Mesothelial cell of epicardium (in vitro differentiated cells): ENCODE measurements at regions not wholly inside any gene's neighbourhood (a gene's known extent, or its start where the extent isn't known, plus 50 kb on each side); places are given as distances from the start of the nearest gene placed in this dataset.

Experiments used
- DNase-seq, 2 experiments: peaks; one replicate each; pipeline ENCODE4 v3.0.0; 2021; ENCODE audit warnings: low spot score in 2 of 2; ENCODE audit not compliant: unreplicated experiment in 2 of 2
- H3K27ac Mint-ChIP-seq: 2 replicates; pipeline ENCODE4 v1.8.0; 2021; ENCODE audit warnings: mixed read lengths
- H3K27me3 Mint-ChIP-seq: 2 replicates; pipeline ENCODE4 v1.8.0; 2021; ENCODE audit warnings: low read depth, mixed read lengths
- H3K36me3 Mint-ChIP-seq: 2 replicates; pipeline ENCODE4 v1.8.0; 2021; ENCODE audit warnings: mixed read lengths
- H3K4me1 Mint-ChIP-seq: 2 replicates; pipeline ENCODE4 v1.8.0; 2021; ENCODE audit warnings: mixed read lengths
- H3K4me3 Mint-ChIP-seq: 2 replicates; pipeline ENCODE4 v1.8.0; 2021; ENCODE audit warnings: mild to moderate bottlenecking, moderate library complexity, mixed read lengths
- H3K9me3 Mint-ChIP-seq: 2 replicates; pipeline ENCODE4 v1.8.0; 2021; ENCODE audit warnings: mixed read lengths
- CTCF ChIP-seq: fragments of 200-600 bp; sonication (generic); IDR thresholded peaks from one replicate; pipeline ENCODE4 v1.5.0; 2021; ENCODE audit warnings: antibody characterized with exemption; ENCODE audit not compliant: unreplicated experiment

GRCh38 chr2:41495050-41495449 is 552.8 kb upstream of the PKDCC start:
- peaks cover 67% of the 10 kb centered on the region for H3K9me3 Mint-ChIP-seq
- no peak overlapping the region for H3K4me3 Mint-ChIP-seq
- TF ChIP-seq CTCF, result no peak
- peaks cover 22% of the 10 kb centered on the region for H3K36me3 Mint-ChIP-seq
- H3K27me3 Mint-ChIP-seq, result no peaks in the 10 kb centered on the region
- no peak overlapping the region for H3K27ac Mint-ChIP-seq
- H3K4me1 Mint-ChIP-seq, result no peaks in the 10 kb centered on the region
- no peak for DNase-seq

DNA sequence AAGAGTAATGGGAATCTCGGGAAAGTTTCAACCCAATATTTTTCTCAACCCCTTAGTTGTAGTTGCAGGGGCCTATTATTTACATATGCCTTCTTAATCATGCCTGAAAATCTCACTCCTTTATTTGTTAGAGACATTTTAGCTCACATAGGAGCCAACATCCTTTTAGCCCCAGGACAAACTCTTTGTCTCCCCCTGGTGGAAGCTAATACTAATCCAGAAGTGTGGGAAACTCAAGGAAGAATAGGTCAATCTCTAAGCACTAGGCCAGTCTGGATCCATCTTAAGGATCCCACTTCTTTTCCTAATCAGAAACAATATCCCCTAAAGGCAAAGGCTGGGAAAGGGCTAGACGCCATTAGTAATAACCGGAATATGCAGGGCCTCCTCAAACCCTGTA is 550.9 kb upstream of the PKDCC start:
- no peak for DNase-seq
- peaks cover 76% of the 10 kb centered on the region for H3K9me3 Mint-ChIP-seq
- H3K27me3 Mint-ChIP-seq, result no peaks in the 10 kb centered on the region
- H3K4me1 Mint-ChIP-seq, result no peaks in the 10 kb centered on the region
- TF ChIP-seq CTCF, result no peak
- H3K36me3 Mint-ChIP-seq, result peaks cover 30% of the 10 kb centered on the region
- no peak overlapping the region for H3K27ac Mint-ChIP-seq
- no peak overlapping the region for H3K4me3 Mint-ChIP-seq

- no peaks in the 10 kb centered on the region for H3K4me1 Mint-ChIP-seq
- H3K9me3 Mint-ChIP-seq, result peaks cover 77% of the 10 kb centered on the region
- DNase-seq, result no peak
- no peak for TF ChIP-seq CTCF
- H3K27ac Mint-ChIP-seq, result no peak overlapping the region
- no peaks in the 10 kb centered on the region for H3K27me3 Mint-ChIP-seq
- H3K4me3 Mint-ChIP-seq, result no peak overlapping the region
- H3K36me3 Mint-ChIP-seq, result peaks cover 33% of the 10 kb centered on the region
Measured at GRCh38 chr2:41498781-41499180, 549.0 kb upstream of the PKDCC start.

DNA sequence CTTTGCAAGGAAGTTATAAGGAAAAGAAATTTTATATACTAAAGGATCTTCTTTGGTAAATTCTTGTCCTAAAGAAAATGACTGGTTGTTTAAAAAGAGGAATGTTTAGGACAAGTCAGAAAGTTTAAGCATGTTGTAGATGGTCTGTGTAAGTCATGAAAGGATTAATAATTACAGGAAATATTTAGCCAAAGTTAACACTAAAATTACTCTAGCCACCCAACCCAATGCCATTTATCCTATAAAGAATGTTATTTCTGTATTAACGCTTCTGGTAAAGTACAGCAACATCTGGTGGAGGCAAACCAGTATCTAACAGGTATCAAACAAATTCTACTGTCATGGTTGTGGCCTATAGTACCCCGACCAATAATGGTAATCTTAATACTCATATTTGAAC is 546.9 kb upstream of the PKDCC start:
- Mint-ChIP-seq H3K36me3 (peaks cover 17% of the 10 kb centered on the region), H3K27ac (no peak overlapping the region), H3K4me1 (no peaks in the 10 kb centered on the region), H3K4me3 (no peak overlapping the region), H3K9me3 (peaks cover 59% of the 10 kb centered on the region), H3K27me3 (no peaks in the 10 kb centered on the region)
- DNase-seq, result no peak
- no peak for TF ChIP-seq CTCF

DNA sequence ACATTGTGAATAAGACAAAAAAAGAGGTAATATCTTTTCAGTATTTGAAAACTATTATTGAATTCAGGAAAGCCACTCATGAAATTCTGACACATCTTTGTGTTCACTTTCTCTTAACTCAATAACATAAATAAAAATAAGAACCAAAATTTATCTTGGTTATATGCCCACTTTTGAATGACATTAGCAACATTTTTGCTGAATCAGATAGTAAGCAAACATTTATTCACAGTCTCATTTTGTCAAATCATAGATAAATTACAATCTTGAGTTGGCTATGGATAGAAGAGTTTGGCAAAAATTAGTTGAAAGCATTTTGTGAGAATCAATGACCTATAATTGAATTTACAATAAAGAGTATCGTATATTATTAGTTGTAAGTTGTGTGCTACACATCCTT is 545.1 kb upstream of the PKDCC start:
- no peak overlapping the region for H3K4me3 Mint-ChIP-seq
- H3K36me3 Mint-ChIP-seq, result peaks cover 14% of the 10 kb centered on the region
- no peak overlapping the region for H3K27ac Mint-ChIP-seq
- no peaks in the 10 kb centered on the region for H3K4me1 Mint-ChIP-seq
- DNase-seq, result no peak
- peaks cover 52% of the 10 kb centered on the region for H3K9me3 Mint-ChIP-seq
- TF ChIP-seq CTCF, result no peak
- H3K27me3 Mint-ChIP-seq, result no peaks in the 10 kb centered on the region

DNA sequence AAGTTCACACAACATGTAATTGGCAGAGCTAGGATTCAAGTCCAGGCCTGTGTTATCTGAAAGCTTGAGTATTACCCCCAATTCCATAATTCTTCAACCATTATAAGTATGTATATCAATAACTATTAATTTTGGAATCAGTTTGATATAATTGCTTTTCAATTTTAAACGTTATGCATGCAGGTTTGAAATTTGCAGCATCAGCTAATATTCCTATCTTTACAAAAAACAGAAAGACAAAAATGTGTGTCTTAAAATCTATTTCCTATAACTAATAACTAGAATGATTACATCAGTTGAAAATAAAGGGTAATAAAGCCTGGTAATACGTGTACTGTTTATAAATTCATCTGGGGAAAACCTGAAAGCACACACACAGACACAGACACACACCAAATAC is 543.3 kb upstream of the PKDCC start:
- TF ChIP-seq CTCF, result no peak
- H3K27ac Mint-ChIP-seq, result no peak overlapping the region
- peaks cover 12% of the 10 kb centered on the region for H3K36me3 Mint-ChIP-seq
- DNase-seq, result no peak
- H3K9me3 Mint-ChIP-seq, result peaks cover 41% of the 10 kb centered on the region
- H3K4me1 Mint-ChIP-seq, result no peaks in the 10 kb centered on the region
- H3K4me3 Mint-ChIP-seq, result no peak overlapping the region
- H3K27me3 Mint-ChIP-seq, result no peaks in the 10 kb centered on the region
